Endothelial cell (in vitro differentiated cells): ENCODE measurements at regions not wholly inside any gene's neighbourhood (a gene's known extent, or its start where the extent isn't known, plus 50 kb on each side); places are given as distances from the start of the nearest gene placed in this dataset.

Experiments used
- DNase-seq: peaks from one replicate; pipeline ENCODE4 v3.0.0; 2021; ENCODE audit warnings: low spot score
- H3K27ac Mint-ChIP-seq: one replicate; pipeline ENCODE4 v1.8.0; 2021; ENCODE audit warnings: mixed read lengths, inconsistent platforms; ENCODE audit not compliant: unreplicated experiment
- H3K27me3 Mint-ChIP-seq: one replicate; pipeline ENCODE4 v1.8.0; 2021; ENCODE audit warnings: mild to moderate bottlenecking, moderate library complexity, mixed read lengths, inconsistent platforms; ENCODE audit not compliant: unreplicated experiment
- H3K36me3 Mint-ChIP-seq: one replicate; pipeline ENCODE4 v1.8.0; 2021; ENCODE audit warnings: mild to moderate bottlenecking, low read depth, mixed read lengths, inconsistent platforms; ENCODE audit not compliant: unreplicated experiment
- H3K4me1 Mint-ChIP-seq: one replicate; pipeline ENCODE4 v1.8.0; 2021; ENCODE audit warnings: mild to moderate bottlenecking, mixed read lengths, inconsistent platforms; ENCODE audit not compliant: unreplicated experiment
- H3K4me3 Mint-ChIP-seq: one replicate; pipeline ENCODE4 v1.8.0; 2021; ENCODE audit warnings: mild to moderate bottlenecking, mixed read lengths, inconsistent platforms; ENCODE audit not compliant: unreplicated experiment
- H3K9me3 Mint-ChIP-seq: one replicate; pipeline ENCODE4 v1.8.0; 2021; ENCODE audit warnings: mixed read lengths, inconsistent platforms; ENCODE audit not compliant: unreplicated experiment
- CTCF ChIP-seq: fragments of 200-600 bp; sonication (generic); IDR thresholded peaks from one replicate; pipeline ENCODE4 v1.5.0; 2021; ENCODE audit warnings: antibody characterized with exemption; ENCODE audit not compliant: unreplicated experiment

- H3K4me3 Mint-ChIP-seq = no peak overlapping the region
- no peaks in the 10 kb centered on the region for H3K27me3 Mint-ChIP-seq
- DNase-seq = no peak
- H3K9me3 Mint-ChIP-seq = no peaks in the 10 kb centered on the region
- H3K4me1 Mint-ChIP-seq = no peaks in the 10 kb centered on the region
- TF ChIP-seq CTCF = no peak
- H3K36me3 Mint-ChIP-seq = no peaks in the 10 kb centered on the region
- H3K27ac Mint-ChIP-seq = no peak overlapping the region
These were observed 808.7 kb upstream of the NECTIN3 start for GRCh38 chr3:110262896-110263295.

- no peak overlapping the region for H3K4me3 Mint-ChIP-seq
- no peaks in the 10 kb centered on the region for H3K36me3 Mint-ChIP-seq
- TF ChIP-seq CTCF = no peak
- H3K27ac Mint-ChIP-seq = no peak overlapping the region
- no peaks in the 10 kb centered on the region for H3K4me1 Mint-ChIP-seq
- no peaks in the 10 kb centered on the region for H3K9me3 Mint-ChIP-seq
- H3K27me3 Mint-ChIP-seq = no peaks in the 10 kb centered on the region
- no peak for DNase-seq
These were observed 806.3 kb upstream of the NECTIN3 start for GRCh38 chr3:110265302-110265701.

- no peaks in the 10 kb centered on the region for H3K27me3 Mint-ChIP-seq
- no peak for DNase-seq
- H3K4me3 Mint-ChIP-seq = no peak overlapping the region
- H3K9me3 Mint-ChIP-seq = no peaks in the 10 kb centered on the region
- H3K4me1 Mint-ChIP-seq = no peaks in the 10 kb centered on the region
- no peaks in the 10 kb centered on the region for H3K36me3 Mint-ChIP-seq
- no peak for TF ChIP-seq CTCF
- no peak overlapping the region for H3K27ac Mint-ChIP-seq
These were observed 804.2 kb upstream of the NECTIN3 start for GRCh38 chr3:110267304-110267845.

GRCh38 chr3:110272525-110272924, 799.1 kb upstream of the NECTIN3 start:
- Mint-ChIP-seq H3K4me1 (no peaks in the 10 kb centered on the region), H3K27ac (no peak overlapping the region), H3K36me3 (no peaks in the 10 kb centered on the region), H3K27me3 (no peaks in the 10 kb centered on the region), H3K4me3 (no peak overlapping the region), H3K9me3 (no peaks in the 10 kb centered on the region)
- DNase-seq = no peak
- no peak for TF ChIP-seq CTCF

GRCh38 chr3:110291886-110292501, 779.6 kb upstream of the NECTIN3 start:
- no peak for DNase-seq
- peaks cover 6% of the 10 kb centered on the region for H3K36me3 Mint-ChIP-seq
- H3K4me3 Mint-ChIP-seq = no peak overlapping the region
- H3K27ac Mint-ChIP-seq = no peak overlapping the region
- no peaks in the 10 kb centered on the region for H3K27me3 Mint-ChIP-seq
- TF ChIP-seq CTCF = no peak
- no peaks in the 10 kb centered on the region for H3K4me1 Mint-ChIP-seq
- peaks cover 16% of the 10 kb centered on the region for H3K9me3 Mint-ChIP-seq
